ENCODE measurements at regions not wholly inside any gene's neighbourhood (a gene's known extent, or its start where the extent isn't known, plus 50 kb on each side); places are given as distances from the start of the nearest gene placed in this dataset.

- no TSS peak for BruUV-seq (replicated peaks)
- no peaks in the 10 kb centered on the region for H3K36me3 ChIP-seq (ENCODE audit: insufficient read depth, low read length, poor library complexity, severe bottlenecking)
Measured at GRCh38 chr7:69418869-69419670, 179.2 kb upstream of the AUTS2 start.

GRCh38 chr7:69419934-69420333 lies 178.3 kb upstream of the AUTS2 start:
- Histone ChIP-seq H3K9me3 (ENCODE audit: low read depth, low read length, poor library complexity, severe bottlenecking) (no peaks in the 10 kb centered on the region), H3K4me1 (ENCODE audit: insufficient read depth, low read length, poor library complexity, severe bottlenecking) (peaks cover 9% of the 10 kb centered on the region), H3K27ac (ENCODE audit: low read depth, low read length, poor library complexity, severe bottlenecking) (no peak overlapping the region), H3K36me3 (ENCODE audit: insufficient read depth, low read length, poor library complexity, severe bottlenecking) (no peaks in the 10 kb centered on the region), H3K4me3 (ENCODE audit: low read depth, low read length, poor library complexity, severe bottlenecking) (no peak overlapping the region), H3K27me3 (replicated peaks; ENCODE audit: insufficient read depth, low read depth, low read length, poor library complexity) (no peaks in the 10 kb centered on the region)
- POLR2A ChIA-PET (ENCODE audit: low non-redundant PET): interaction anchor here (0.7 kb wide), 1 partner anchor 24 kb away, joined by 3 read pairs; no protein-coding TSS in a partner anchor
- BruUV-seq (replicated peaks): no TSS peak
- DNase-seq (ENCODE audit: low spot score): no peak
- intact Hi-C loops (cut with micrococcal nuclease; ENCODE audit: unreplicated experiment): no loop called here
- TF ChIP-seq EZH2 (IDR thresholded peaks at IDR 0.05; ENCODE audit: borderline replicate concordance, low read depth, low read length, poor library complexity, severe bottlenecking): no peak
- no peak for TF ChIP-seq CTCF (conservative IDR thresholded peaks at IDR 0.05; ENCODE audit: low read depth, low read length)
- CTCF ChIA-PET: no interaction called here

More at GRCh38 chr7:69418869-69419670, 179.2 kb upstream of the AUTS2 start:
- DNase-seq (ENCODE audit: low spot score): peak; percentile 82
- no peaks in the 10 kb centered on the region for H3K27me3 ChIP-seq (replicated peaks; ENCODE audit: insufficient read depth, low read depth, low read length, poor library complexity)
- H3K27ac ChIP-seq (ENCODE audit: low read depth, low read length, poor library complexity, severe bottlenecking): no peak overlapping the region
- peaks cover 9% of the 10 kb centered on the region for H3K4me1 ChIP-seq (ENCODE audit: insufficient read depth, low read length, poor library complexity, severe bottlenecking)
- no peak overlapping the region for H3K4me3 ChIP-seq (ENCODE audit: low read depth, low read length, poor library complexity, severe bottlenecking)
- intact Hi-C loops (cut with micrococcal nuclease; ENCODE audit: unreplicated experiment): no loop called here
- POLR2A ChIA-PET (ENCODE audit: low non-redundant PET): interaction anchor here (0.7 kb wide), 1 partner anchor 23 kb away, joined by 3 read pairs; no protein-coding TSS in a partner anchor
- CTCF ChIA-PET: no interaction called here
- 0 out of 2 replicates have a peak, but pooled peaks have one; percentile 10 for TF ChIP-seq CTCF (conservative IDR thresholded peaks at IDR 0.05; ENCODE audit: low read depth, low read length)
- TF ChIP-seq EZH2 (IDR thresholded peaks at IDR 0.05; ENCODE audit: borderline replicate concordance, low read depth, low read length, poor library complexity, severe bottlenecking): no peak
- no peaks in the 10 kb centered on the region for H3K9me3 ChIP-seq (ENCODE audit: low read depth, low read length, poor library complexity, severe bottlenecking)

GRCh38 chr7:69422574-69422985 lies 175.7 kb upstream of the AUTS2 start:
- no peaks in the 10 kb centered on the region for H3K36me3 ChIP-seq (ENCODE audit: insufficient read depth, low read length, poor library complexity, severe bottlenecking)
- no peak overlapping the region for H3K27ac ChIP-seq (ENCODE audit: low read depth, low read length, poor library complexity, severe bottlenecking)
- H3K4me1 ChIP-seq (ENCODE audit: insufficient read depth, low read length, poor library complexity, severe bottlenecking): peaks cover 9% of the 10 kb centered on the region
- intact Hi-C loops (cut with micrococcal nuclease; ENCODE audit: unreplicated experiment): no loop called here
- H3K27me3 ChIP-seq (replicated peaks; ENCODE audit: insufficient read depth, low read depth, low read length, poor library complexity): no peaks in the 10 kb centered on the region
- no peak overlapping the region for H3K4me3 ChIP-seq (ENCODE audit: low read depth, low read length, poor library complexity, severe bottlenecking)
- no peak for DNase-seq (ENCODE audit: low spot score)
- no TSS peak for BruUV-seq (replicated peaks)
- ChIA-PET CTCF (interaction anchor here (0.6 kb wide), 1 partner anchor 282 kb away, joined by 3 read pairs; no protein-coding TSS in a partner anchor), POLR2A (ENCODE audit: low non-redundant PET) (no interaction called here)
- TF ChIP-seq CTCF (conservative IDR thresholded peaks at IDR 0.05; ENCODE audit: low read depth, low read length) (no peak), EZH2 (IDR thresholded peaks at IDR 0.05; ENCODE audit: borderline replicate concordance, low read depth, low read length, poor library complexity, severe bottlenecking) (no peak)
- H3K9me3 ChIP-seq (ENCODE audit: low read depth, low read length, poor library complexity, severe bottlenecking): no peaks in the 10 kb centered on the region

Data from A673 (cell line).